RCC 7860 (cell line): ENCODE measurements at regions not wholly inside any gene's neighbourhood (a gene's known extent, or its start where the extent isn't known, plus 50 kb on each side); places are given as distances from the start of the nearest gene placed in this dataset.
"Not testable (repeated sequence)": the region's sequence is repeated elsewhere in the genome, so short reads cannot be mapped to it uniquely, and the experiment has no call there.

Experiments used
- DNase-seq: peaks from one replicate; pipeline ENCODE4 v3.0.0-alpha.2; 2015; ENCODE audit warnings: low spot score
- FAIRE-seq: peaks from 2 replicates; lab custom pipeline; 2012; peaks lifted over from hg19 to GRCh38; lab: Jason Lieb, UNC

DNA sequence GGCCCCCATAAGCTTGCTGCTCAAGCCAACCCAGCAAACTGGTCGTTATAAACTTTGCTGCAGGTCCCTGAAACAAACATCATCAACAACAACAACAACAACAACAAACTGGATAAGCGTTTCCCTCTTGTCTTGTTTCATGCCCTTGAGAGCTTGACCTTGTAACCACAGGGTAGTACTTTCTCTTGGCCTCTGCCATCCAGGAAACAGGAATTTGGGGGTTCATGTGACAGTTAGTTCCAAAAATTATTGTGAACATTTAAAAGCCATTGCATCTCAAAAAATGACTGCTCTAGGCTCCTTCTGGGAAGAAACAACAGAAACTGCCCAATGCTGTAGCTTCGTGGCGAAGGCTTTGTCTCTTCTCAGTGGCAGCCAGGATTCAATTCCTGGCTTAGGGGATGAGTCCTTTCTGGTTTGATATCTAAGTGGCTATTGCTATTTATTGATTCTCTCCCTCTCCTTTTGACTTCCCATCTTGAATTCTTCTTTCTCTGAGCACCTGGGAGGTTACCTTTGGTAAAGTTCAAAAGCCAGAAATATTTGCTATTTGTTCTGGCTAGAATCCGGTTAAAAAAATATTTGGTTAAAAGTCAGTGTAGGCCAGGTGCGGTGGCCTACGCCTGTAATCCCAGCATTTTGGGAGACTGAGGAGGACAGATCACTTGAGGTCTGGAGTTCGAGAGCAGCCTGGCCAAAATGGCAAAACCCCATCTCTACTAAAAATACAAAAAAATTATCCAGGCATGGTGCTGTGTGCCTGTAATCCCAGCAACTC is 52.0 kb upstream of the CPM start:
- no peak for FAIRE-seq
- DNase-seq: no peak

DNA sequence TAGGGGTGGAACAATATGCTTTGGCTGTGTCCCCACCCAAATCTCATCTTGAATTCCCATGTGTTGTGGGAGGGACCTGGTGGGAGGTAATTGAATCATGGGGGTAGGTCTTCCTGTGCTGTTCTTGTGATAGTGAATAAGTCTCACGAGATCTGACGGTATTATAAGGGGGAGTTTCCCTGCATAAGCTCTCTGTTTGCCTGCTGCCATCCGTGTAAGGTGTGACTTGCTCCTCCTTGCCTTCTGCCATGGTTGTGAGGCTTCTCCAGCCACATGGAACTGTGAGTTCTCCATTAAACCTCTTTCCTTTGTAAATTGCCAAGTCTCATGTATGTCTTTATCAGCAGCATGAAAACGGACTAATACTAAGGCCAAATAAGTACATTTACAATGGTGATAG is 64.6 kb upstream of the CPM start:
- FAIRE-seq, DNase-seq: not testable (repeated sequence)

DNA sequence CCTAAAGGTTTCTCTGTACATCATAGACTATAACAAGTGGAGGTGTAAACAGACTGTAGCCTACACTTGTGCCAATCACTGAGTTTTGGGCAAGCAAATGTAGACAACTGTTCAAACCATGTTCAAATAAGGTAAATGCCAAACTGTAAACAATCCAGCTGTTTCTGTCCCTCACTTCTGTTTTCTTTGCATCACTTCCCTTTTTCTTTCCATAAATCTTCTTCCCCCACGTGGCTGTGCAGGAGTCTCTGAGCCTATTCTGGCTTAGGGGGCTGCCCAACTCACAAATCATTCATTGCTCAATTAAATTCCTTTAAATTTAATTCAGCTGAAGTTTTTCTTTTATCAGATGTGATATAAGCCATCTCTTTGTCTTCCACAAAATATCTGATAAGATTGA is 65.1 kb upstream of the CPM start:
- no peak for FAIRE-seq
- DNase-seq: no peak

DNA sequence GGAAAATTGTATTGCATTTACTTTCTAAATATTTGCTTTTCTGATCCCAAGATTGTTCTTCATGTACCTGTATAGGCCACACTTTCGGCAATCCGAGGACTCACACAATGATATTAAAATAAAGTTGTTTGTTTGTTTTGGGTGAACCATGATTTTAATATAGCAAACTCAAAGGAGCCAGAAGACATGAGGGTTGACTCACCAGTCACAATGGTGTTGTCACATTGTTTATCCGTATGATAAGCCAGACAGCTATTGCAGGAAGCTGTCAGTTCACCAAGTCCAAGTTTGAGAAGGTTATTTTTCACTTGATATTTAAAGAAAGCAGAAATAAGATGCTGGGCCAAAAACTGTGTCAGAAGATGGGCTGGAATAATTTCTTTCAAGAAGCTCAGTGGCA is 67.1 kb upstream of the CPM start:
- DNase-seq: no peak
- no peak for FAIRE-seq

DNA sequence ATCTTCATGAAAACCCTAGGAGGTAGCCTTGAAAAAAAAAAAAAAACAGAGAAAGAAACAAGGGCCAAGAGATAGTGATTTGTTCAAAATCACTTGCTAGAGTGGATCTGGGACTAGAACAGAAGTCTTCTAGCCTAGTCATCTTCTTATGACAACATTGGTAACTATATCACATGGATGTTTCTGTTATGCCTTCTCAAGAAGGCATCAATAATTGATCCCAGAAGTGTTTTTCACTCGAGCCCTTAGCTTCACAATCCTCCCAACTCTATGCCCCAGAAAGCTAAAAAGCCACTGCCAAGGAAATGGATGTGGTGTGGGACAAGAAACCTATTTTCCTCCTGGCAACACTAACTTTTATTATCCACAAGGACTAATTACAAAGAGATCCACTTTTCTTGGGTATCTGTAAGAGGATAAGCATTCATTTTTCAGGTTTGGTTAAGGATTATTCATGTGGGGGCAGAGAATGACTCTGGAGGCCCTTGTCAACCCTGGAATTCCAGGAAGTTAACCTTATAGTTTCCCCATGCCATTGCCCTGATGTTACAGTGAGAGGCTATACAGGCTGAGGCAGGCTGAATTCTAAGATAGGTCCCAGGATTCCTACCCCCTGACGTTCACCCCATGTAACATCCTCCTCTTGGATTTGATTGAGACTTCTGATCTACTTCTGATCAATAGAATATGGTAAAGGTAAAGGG is 67.7 kb upstream of the CPM start:
- FAIRE-seq: no peak
- no peak for DNase-seq

DNA sequence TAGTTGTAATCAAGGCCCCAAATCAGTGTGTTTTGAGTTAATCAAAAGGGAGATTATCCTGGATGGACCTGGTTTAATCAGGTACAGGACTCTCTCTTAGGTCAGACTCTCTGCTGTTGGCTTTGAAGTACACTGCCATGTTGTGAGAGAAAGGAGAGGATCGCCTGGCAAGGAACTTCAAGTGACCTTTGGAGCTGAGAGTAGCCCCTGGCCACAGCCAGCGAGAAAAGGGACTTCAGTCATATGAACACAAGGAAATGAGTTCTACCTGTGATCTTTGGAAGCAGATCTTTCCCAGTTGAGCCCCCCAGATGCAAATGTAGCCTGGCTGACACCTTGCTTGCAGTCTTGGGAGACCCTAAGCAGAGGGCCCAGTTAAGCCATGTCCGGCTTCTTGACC is 68.3 kb upstream of the CPM start:
- FAIRE-seq: no peak
- DNase-seq: no peak

DNA sequence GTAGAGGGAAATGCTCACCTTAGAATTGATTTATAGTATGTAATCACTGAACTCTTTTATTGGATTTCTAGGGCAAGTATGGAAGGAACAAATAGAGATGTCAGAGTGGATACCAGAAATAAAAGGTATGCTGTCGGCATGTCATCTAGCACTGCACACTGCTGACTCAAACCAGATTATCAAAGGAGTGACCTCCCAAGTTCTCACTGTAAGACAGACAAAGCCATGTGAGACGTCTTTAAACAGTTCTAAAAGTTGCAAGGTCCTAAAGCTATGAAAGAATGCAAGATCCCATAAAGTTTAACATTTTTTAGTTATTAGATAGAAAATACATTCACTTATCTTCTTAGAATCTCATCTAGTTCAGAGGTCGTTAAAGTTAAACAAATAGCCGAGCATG is 70.0 kb upstream of the CPM start:
- FAIRE-seq (no peak), DNase-seq (no peak)

DNA sequence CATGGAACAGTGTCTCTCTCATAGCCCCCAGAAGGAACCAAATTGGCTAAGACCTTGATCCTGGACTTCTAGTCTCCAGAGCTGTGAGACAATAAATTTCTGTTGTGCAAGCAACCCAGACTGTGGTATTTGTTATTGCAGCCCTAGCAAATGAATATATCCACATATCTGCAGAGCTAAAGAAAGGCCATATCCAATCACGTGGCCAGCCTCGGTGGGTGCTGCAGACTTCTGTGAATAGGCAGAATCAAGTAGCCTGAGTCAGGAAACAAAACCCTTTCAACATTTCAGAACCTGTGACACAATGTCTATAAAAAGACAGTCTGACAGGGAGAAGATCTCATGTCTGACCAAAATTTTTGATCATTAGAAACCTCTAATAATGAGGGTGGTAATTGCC is 71.0 kb upstream of the CPM start:
- FAIRE-seq (no peak), DNase-seq (no peak)

DNA sequence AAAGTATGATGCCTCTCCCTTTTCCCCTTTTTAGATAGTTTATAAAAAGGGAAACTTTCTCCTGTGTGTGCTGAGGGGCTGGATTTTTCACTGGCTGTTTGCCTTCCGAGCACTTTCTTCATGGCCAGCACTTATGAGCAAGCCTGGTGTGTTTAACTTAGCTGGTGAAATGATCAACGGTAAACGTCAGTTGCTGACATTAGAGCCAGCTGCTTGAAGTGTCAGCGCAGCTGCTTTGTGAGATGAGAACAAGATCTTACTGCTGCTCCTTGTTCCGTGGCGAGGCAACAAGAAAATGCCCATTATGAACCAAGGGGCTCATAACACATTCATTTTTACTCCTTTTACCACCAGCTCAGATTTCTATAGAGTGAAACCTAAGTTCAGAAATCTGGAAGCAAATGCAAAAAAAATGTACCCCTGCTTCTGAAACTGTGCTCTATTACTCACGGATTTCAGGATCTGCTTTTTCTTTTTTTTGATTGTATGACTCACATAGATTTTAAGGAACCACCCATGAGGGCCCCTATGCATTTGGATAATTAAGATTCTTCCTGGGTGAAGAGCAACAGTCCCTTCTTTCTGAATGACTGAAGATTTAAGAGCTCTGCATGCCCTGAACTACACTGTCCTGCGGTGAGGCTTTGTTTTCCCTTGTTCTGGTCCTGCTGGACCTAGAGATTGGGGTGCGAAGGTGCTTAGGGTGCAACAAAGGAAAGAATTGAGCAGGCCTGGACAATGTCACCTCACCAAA is 74.3 kb upstream of the CPM start:
- FAIRE-seq (no peak), DNase-seq (no peak)

DNA sequence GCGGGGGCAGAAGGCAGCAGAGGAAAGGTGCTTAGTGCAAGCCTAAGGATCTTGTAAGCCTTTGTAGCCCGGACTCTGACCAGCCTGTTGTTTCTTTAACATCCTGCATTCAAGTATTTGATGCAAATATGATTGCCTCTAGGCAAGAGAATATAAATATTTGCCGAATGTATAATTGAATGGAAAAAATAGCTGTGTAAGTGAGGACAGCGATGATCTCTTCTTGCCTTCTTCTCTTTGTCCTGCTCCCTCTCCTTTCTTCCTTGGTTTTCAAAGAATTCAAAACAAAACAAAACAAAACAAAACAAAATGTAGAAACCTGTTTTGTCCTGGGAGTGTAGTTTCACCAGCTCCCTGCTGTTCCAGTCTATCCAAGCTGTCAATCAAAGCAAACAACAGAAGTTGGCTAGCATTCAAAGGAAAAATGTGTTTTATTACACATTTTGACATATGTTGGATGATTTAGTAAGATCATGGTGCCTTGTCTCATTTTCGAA is 74.9 kb upstream of the CPM start:
- FAIRE-seq: no peak
- no peak for DNase-seq

DNA sequence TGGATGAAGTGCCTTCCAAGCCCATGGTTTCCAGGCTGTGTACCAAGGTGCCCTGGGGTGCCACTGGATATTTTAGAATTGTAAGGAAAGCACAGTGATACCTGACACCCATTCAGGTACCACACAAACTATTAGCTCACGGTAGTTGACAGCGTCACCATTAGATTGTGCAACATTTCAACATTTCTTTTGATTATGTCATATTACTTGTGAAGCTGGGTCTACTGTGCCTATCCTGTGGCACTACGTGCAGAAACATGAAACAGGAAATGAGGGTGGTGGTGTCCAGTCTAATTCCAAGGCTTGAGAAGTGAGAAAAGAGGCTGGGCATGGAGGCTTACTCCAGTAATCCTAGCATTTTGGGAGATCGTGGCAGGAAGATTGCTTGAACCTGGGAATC is 75.5 kb upstream of the CPM start:
- FAIRE-seq (no peak), DNase-seq (no peak)

DNA sequence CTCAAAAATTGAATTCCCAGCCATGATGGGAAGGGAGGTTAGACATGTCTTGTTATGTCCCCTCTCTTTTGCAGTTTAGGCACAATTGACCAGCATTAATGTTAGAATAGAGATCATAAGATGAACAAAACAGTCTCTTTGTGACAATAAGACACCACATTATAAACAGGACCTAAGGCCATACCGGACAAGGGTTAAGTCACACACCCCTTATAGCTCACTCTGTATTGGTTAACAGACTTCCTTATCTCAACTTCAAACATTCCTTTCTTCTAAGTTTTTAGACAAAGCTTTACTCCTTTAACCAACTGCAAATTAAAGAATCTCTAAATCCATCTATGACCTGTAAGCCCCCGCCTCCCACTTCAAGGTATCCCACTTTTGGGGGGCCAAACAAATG is 81.1 kb upstream of the CPM start:
- FAIRE-seq (no peak), DNase-seq (no peak)

DNA sequence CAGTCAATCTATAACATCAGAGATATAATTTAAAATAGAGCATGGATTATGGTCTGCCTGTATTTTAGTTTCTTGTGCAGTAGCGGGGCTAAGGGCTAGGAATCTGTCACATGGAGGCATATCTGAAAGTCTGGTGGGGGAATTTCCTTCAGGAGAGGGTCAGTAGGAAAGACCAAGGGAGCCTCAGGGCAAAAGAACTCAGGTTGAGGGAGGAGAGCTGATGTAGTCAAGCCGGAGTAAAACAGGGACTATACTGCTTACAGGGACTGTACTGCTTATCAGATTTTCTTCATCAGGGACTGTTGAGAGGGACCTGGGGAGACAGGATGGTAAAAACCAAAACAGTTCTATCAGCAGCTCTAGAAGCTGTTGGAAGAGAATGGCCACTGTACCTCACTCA is 82.0 kb upstream of the CPM start:
- FAIRE-seq (no peak), DNase-seq (no peak)

DNA sequence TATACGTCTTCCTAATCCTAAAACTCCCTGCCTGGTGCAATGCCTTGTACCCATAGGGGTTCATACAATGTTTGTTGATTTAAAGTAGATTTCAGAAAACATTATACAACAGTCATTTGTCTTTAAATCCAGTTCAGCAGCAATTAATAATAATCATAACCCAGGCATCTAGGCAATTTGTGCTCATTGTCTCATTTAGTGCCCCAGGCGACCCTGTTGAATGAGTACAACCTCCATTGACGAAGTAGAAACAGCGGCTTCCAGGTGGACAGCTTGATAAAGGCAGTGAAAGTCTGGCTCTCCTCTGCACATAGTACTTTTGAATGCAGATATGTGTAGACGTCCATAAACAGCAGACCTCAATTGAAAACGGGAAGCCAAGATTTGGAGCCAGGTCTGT is 82.9 kb upstream of the CPM start:
- FAIRE-seq: no peak
- no peak for DNase-seq

DNA sequence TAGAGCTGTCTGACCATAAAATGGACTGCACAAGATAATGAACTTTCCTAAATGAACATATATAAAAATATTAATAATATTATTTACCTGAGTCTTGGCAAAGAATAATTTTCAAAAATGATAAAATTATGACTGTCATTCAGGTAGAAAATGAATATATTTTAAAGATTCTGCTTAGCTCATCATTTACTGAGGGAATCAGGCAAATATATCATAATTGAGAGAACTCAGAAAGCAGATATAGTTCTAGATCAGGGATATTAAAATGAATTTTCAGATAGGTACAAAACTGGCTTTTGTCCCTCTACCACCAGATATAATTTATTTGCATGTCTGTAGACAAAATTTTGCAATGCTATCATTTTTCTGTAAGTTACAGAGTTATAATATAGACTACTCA is 86.1 kb upstream of the CPM start:
- DNase-seq: no peak
- no peak for FAIRE-seq

DNA sequence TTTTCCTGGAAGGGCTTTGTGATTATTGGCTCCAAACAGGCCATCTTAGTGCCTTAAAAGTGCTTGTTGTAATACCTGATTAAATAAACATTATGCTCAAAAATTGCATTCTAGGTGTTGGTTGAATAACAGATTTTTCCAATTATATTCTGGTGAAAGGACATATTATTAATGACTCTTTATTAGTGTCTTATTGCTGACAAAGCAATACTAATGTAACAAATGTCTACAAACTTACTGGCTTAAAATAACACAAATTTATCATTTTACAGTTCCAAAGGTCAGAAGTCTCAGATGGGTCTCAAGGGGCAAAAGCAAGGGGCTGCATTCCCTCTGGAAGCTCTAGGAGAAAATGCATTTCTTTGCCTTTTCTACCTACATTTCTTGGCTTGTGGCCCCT is 86.9 kb upstream of the CPM start:
- DNase-seq: no peak
- no peak for FAIRE-seq

DNA sequence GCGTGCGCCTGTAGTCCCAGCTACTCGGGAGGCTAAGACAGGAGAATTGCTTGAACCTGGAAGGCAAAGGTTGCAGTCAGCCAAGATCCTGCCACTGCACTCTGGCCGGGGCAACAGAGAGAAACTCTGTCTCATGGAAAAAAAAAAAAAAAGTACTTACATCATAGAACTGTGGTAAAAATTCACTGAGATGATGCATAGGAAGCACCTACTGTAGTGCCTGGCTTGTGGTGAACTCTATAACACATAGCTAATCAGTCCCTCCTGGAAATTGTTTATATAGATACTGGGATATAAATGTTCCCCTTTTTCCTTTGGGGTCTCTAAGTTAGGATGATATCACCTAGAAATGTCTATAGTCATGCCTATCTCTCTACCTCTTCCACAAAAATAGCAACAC is 89.7 kb upstream of the CPM start:
- DNase-seq (peak; percentile 55), FAIRE-seq (no peak)

DNA sequence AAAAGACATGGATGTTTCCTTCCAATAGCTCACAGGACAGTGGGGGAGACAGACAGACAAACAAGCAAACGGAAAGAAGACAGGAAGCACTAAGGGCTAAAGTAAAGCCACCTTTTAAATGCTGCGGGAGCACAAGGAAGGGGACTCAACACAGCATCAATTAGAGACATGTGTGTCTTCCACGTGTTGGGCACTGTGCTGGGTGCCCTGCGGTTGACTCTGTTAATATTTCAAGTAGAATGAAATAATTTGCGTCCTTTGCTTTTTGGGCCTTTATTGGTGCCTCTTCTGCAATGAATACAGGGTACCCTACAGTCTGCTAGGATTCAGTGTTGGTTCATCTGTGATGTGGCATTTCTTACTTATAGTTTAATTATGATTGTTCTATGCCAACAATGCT is 90.9 kb upstream of the CPM start:
- no peak for DNase-seq
- no peak for FAIRE-seq

DNA sequence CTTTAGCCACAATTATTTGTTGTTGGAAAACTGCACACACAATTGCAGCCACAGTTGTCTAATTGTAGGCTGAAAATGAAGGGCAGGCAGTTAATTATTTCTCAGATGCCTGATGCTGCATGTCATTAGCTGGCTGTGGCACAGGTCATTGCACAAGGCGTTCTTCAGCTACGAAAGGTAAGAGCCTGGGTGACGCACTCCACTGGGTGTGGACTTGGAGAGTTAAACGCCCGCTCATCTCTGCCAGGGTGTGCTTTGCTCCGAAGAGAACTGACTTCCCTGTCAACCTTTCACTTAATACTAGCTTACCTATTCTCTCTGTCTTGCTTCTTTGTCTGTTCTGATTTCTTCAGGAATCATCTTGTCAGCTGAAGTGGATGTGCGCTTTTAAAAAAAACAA is 91.4 kb upstream of the CPM start:
- FAIRE-seq (peak; percentile 86), DNase-seq (peak; percentile 83)

DNA sequence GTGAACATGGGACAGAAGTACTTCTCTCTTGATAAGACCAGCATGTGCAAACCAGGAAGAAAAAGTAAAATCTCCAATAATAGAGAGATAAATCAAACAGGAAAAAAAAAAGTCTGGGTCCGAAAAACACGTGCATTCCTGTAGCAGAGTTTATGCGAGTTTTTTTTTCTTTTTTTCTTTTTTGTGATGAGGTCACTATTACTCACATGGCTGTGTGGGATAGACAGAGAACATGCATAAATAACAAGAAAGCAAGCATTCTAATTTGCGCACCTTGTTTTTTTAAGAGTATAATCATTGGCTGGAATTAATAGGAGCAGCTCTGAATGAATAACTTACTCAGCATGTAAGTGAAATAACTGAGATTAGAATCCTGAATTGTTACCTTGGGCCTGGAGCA is 91.9 kb upstream of the CPM start:
- no peak for FAIRE-seq
- no peak for DNase-seq

DNA sequence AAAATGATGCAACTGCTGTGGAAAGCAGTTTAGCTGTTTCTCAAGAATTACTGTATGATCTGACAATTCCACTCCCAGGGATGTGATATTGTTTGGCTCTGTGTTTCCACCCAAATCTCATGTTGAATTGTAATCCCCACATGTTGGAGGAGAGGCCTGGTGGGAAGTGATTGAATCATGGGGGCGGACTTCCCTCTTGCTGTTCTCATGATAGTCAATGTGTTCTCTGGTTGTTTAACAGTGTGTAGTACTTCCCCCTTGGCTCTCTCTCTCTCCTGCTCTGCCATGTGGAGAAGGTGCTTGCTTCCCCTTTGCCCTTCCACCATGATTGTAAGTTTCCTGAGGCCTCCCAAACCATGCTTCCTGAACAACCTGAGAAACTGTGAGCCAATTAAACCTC is 93.4 kb upstream of the CPM start:
- DNase-seq: no peak
- no peak for FAIRE-seq

DNA sequence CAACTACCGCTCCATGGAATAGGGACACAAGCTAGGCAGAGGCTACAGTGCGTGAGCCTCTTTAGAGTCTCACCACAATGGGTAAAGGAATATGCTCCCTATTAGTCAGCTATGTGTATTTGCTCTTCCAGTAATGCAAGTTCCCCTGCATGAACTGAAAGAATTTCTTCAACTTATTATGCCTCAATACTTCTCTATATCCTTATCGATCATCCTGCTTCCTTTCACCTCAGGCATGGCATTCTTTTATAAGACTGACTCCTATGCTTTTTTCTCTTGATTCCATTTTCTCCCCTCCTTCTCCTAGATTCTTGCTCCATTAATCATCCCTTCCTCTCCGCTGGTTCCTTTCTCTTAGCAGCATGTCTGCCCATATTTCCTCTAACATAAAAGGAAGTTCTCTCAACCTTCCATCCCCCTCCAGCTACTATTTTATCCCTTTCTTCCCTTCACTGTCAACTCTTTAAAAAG is 94.5 kb upstream of the CPM start:
- DNase-seq (peak; percentile 52), FAIRE-seq (peak; percentile 51)
